Loucy (cell line): ENCODE measurements at regions not wholly inside any gene's neighbourhood (a gene's known extent, or its start where the extent isn't known, plus 50 kb on each side); places are given as distances from the start of the nearest gene placed in this dataset.

Experiments used
- CTCF ChIP-seq: fragments of 200-600 bp; sonication (generic); conservative IDR thresholded peaks from 2 replicates; pipeline ENCODE4 v1.5.1; 2014; ENCODE audit warnings: mild to moderate bottlenecking, antibody characterized with exemption, low read length
- EZH2phosphoT487 ChIP-seq: fragments of 200-600 bp; IDR thresholded peaks from 2 replicates; pipeline ENCODE4 v1.6.1; 2018; ENCODE audit warnings: antibody characterized with exemption, mild to moderate bottlenecking, moderate library complexity, borderline replicate concordance

- TF ChIP-seq CTCF (no peak), EZH2phosphoT487 (no peak)
These were observed 457.7 kb downstream of the RFPL4B start for GRCh38 chr6:112804638-112805330.
